GM12891 (cell line): ENCODE measurements at regions not wholly inside any gene's neighbourhood (a gene's known extent, or its start where the extent isn't known, plus 50 kb on each side); places are given as distances from the start of the nearest gene placed in this dataset.

ENCODE experiments used
- POLR2AphosphoS5 ChIP-seq: IDR thresholded peaks from 2 replicates; pipeline ENCODE4 v1.6.1; 2011; ENCODE audit warnings: low read depth, low read length, control low read depth
- TAF1 ChIP-seq: IDR thresholded peaks from 2 replicates; pipeline ENCODE4 v1.6.1; 2011; ENCODE audit warnings: low read depth, low read length, control low read depth

DNA sequence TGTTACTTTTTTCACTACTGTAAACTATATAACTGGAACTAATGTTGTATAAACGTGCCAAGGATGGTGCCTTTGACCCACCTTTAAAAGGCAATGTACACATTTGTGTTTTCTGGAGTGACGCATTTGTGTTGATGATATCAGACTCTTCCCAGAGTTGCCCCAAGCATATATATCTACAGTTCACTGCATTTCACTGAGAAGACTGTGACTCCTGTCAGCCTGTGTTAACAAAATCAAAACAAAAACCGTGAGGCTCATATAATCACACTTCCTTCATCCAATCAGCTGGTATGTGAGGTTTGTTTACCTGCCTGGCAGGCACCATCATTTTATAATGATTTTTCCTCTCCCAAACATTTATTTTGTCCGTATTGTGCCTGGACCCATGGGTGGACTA, 117.6 kb upstream of the ROBO1 start:
- no peak for TF ChIP-seq POLR2AphosphoS5
- TF ChIP-seq TAF1, result no peak
